ENCODE measurements at regions not wholly inside any gene's neighbourhood (a gene's known extent, or its start where the extent isn't known, plus 50 kb on each side); places are given as distances from the start of the nearest gene placed in this dataset.

GRCh38 chr3:171959532-171960089 lies 79.8 kb upstream of the FNDC3B start:
- TF ChIP-seq CTCF (IDR thresholded peaks at IDR 0.05) (no peak), POLR2A (IDR thresholded peaks at IDR 0.05) (no peak)

All from lower leg skin (tissue), 3 donors.